ENCODE measurements at regions not wholly inside any gene's neighbourhood (a gene's known extent, or its start where the extent isn't known, plus 50 kb on each side); places are given as distances from the start of the nearest gene placed in this dataset.

- no peak for TF ChIP-seq CTCF (conservative IDR thresholded peaks at IDR 0.05; ENCODE audit: low read length)
- TF ChIP-seq EZH2phosphoT487 (IDR thresholded peaks at IDR 0.05; ENCODE audit: borderline replicate concordance), result no peak
These were observed 159.3 kb downstream of the PTH2R start for GRCh38 chr2:208565690-208566416.

Data from Loucy (cell line).